Neural progenitor cell (in vitro differentiated cells): ENCODE measurements at regions not wholly inside any gene's neighbourhood (a gene's known extent, or its start where the extent isn't known, plus 50 kb on each side); places are given as distances from the start of the nearest gene placed in this dataset.

ENCODE experiments used
- DNase-seq: peaks from one replicate; pipeline ENCODE4 v3.0.0-alpha.2; 2016; ENCODE audit warnings: low spot score
- H2AFZ ChIP-seq: fragments of 200-600 bp; sonication (generic); replicated peaks from 2 replicates; pipeline ENCODE4 v1.6.1; 2016; ENCODE audit warnings: antibody characterized with exemption
- H3F3A ChIP-seq: fragments of 200-600 bp; sonication (generic); 2 replicates; pipeline ENCODE4 v1.6.1; 2016; ENCODE audit warnings: antibody characterized with exemption, low read depth
- H3K27ac ChIP-seq: fragments of 200-600 bp; sonication (generic); 2 replicates; pipeline ENCODE4 v1.5.1; 2016; ENCODE audit warnings: mild to moderate bottlenecking
- H3K27me3 ChIP-seq: fragments of 200-600 bp; sonication (generic); 2 replicates; pipeline ENCODE4 v1.6.1; 2016; ENCODE audit warnings: mild to moderate bottlenecking, moderate library complexity
- H3K36me3 ChIP-seq: fragments of 200-600 bp; sonication (generic); 2 replicates; pipeline ENCODE4 v1.5.1; 2016
- H3K4me1 ChIP-seq: fragments of 200-600 bp; sonication (generic); 2 replicates; pipeline ENCODE4 v1.6.1; 2016; ENCODE audit warnings: mixed run types
- H3K4me2 ChIP-seq: fragments of 200-600 bp; sonication (generic); 2 replicates; pipeline ENCODE4 v1.6.1; 2016
- H3K4me3 ChIP-seq: fragments of 200-600 bp; sonication (generic); 2 replicates; pipeline ENCODE4 v1.5.1; 2016
- H3K79me2 ChIP-seq: fragments of 200-600 bp; sonication (generic); 2 replicates; pipeline ENCODE4 v1.6.1; 2016; ENCODE audit warnings: low read depth
- H3K9ac ChIP-seq: fragments of 200-600 bp; sonication (generic); 2 replicates; pipeline ENCODE4 v1.6.1; 2016
- H3K9me3 ChIP-seq: fragments of 200-600 bp; sonication (generic); 2 replicates; pipeline ENCODE4 v1.5.1; 2016; ENCODE audit warnings: low read depth
- H4K20me1 ChIP-seq: fragments of 200-600 bp; sonication (generic); 2 replicates; pipeline ENCODE4 v1.6.1; 2016; ENCODE audit warnings: low read depth
- H3K27ac Mint-ChIP-seq: 3 replicates; pipeline ENCODE4 v1.8.0; 2021; ENCODE audit warnings: mixed read lengths
- H3K27me3 Mint-ChIP-seq: 2 replicates; pipeline ENCODE4 v1.8.0; 2022; ENCODE audit warnings: low read depth, mild to moderate bottlenecking, inconsistent platforms, moderate library complexity, mixed read lengths; ENCODE audit not compliant: insufficient read depth
- H3K36me3 Mint-ChIP-seq: 3 replicates; pipeline ENCODE4 v1.8.0; 2021; ENCODE audit warnings: mixed read lengths
- H3K4me1 Mint-ChIP-seq: 3 replicates; pipeline ENCODE4 v1.8.0; 2021; ENCODE audit warnings: mixed read lengths
- H3K4me3 Mint-ChIP-seq: 3 replicates; pipeline ENCODE4 v1.8.0; 2021; ENCODE audit warnings: mild to moderate bottlenecking, moderate library complexity, mixed read lengths
- H3K9me3 Mint-ChIP-seq: 3 replicates; pipeline ENCODE4 v1.8.0; 2020; ENCODE audit warnings: mixed read lengths
- CTCF ChIP-seq: fragments of 200-600 bp; sonication (generic); IDR thresholded peaks from 2 replicates; pipeline ENCODE4 v1.5.1; 2017; ENCODE audit warnings: antibody characterized with exemption, mild to moderate bottlenecking
- EZH2 ChIP-seq: fragments of 200-600 bp; sonication (generic); IDR thresholded peaks from 2 replicates; pipeline ENCODE4 v1.6.1; 2017; ENCODE audit warnings: antibody characterized with exemption, mild to moderate bottlenecking, moderate library complexity
- EZH2phosphoT487 ChIP-seq: fragments of 200-600 bp; sonication (generic); IDR thresholded peaks from 2 replicates; pipeline ENCODE4 v1.6.1; 2017; ENCODE audit warnings: antibody characterized with exemption

- Mint-ChIP-seq H3K9me3 (peaks cover 15% of the 10 kb centered on the region), H3K27ac (no peak overlapping the region), H3K36me3 (no peaks in the 10 kb centered on the region), H3K4me1 (peaks cover 37% of the 10 kb centered on the region), H3K27me3 (peaks cover 13% of the 10 kb centered on the region), H3K4me3 (no peak overlapping the region)
- Histone ChIP-seq H3K9me3 (no peaks in the 10 kb centered on the region), H4K20me1 (no peaks in the 10 kb centered on the region), H2AFZ (no peak overlapping the region), H3K79me2 (no peaks in the 10 kb centered on the region), H3K4me3 (no peak overlapping the region), H3K27me3 (no peaks in the 10 kb centered on the region), H3K27ac (no peak overlapping the region), H3F3A (peaks cover 2% of the 10 kb centered on the region), H3K36me3 (no peaks in the 10 kb centered on the region), H3K4me2 (no peak overlapping the region), H3K4me1 (peaks cover 18% of the 10 kb centered on the region), H3K9ac (no peak overlapping the region)
- no peak for DNase-seq
- TF ChIP-seq EZH2 (no peak), EZH2phosphoT487 (no peak), CTCF (no peak)
Observed at GRCh38 chr7:50957431-50957830, 174.7 kb upstream of the GRB10 start.

- Mint-ChIP-seq H3K27me3 (peaks cover 10% of the 10 kb centered on the region), H3K4me3 (no peak overlapping the region)
Observed at GRCh38 chr7:50956522-50957155, 173.9 kb upstream of the GRB10 start.

GRCh38 chr7:50954716-50955115, 172.0 kb upstream of the GRB10 start:
- no peak overlapping the region for H3K27ac ChIP-seq
- H3K4me3 ChIP-seq: no peak overlapping the region
- no peak for DNase-seq
- H3K4me2 ChIP-seq: no peak overlapping the region
- no peak overlapping the region for H3K9ac ChIP-seq
- Mint-ChIP-seq H3K9me3 (peaks cover 21% of the 10 kb centered on the region), H3K4me3 (no peak overlapping the region), H3K4me1 (peaks cover 31% of the 10 kb centered on the region), H3K27me3 (no peaks in the 10 kb centered on the region), H3K27ac (peak overlapping the region; percentile 69), H3K36me3 (no peaks in the 10 kb centered on the region)
- no peak overlapping the region for H2AFZ ChIP-seq
- TF ChIP-seq CTCF (no peak), EZH2phosphoT487 (no peak), EZH2 (no peak)
- H3F3A ChIP-seq: peaks cover 8% of the 10 kb centered on the region
- no peaks in the 10 kb centered on the region for H3K79me2 ChIP-seq
- H4K20me1 ChIP-seq: no peaks in the 10 kb centered on the region
- H3K27me3 ChIP-seq: no peaks in the 10 kb centered on the region
- peaks cover 7% of the 10 kb centered on the region for H3K9me3 ChIP-seq
- peaks cover 7% of the 10 kb centered on the region for H3K36me3 ChIP-seq
- H3K4me1 ChIP-seq: peaks cover 23% of the 10 kb centered on the region

More at GRCh38 chr7:50956522-50957155, 173.9 kb upstream of the GRB10 start:
- Histone ChIP-seq H3K4me1 (peaks cover 23% of the 10 kb centered on the region), H3K27me3 (no peaks in the 10 kb centered on the region), H4K20me1 (no peaks in the 10 kb centered on the region), H3K4me3 (no peak overlapping the region), H3F3A (peaks cover 8% of the 10 kb centered on the region), H3K4me2 (no peak overlapping the region), H3K79me2 (no peaks in the 10 kb centered on the region), H3K9ac (no peak overlapping the region), H3K9me3 (no peaks in the 10 kb centered on the region), H2AFZ (no peak overlapping the region), H3K36me3 (no peaks in the 10 kb centered on the region), H3K27ac (no peak overlapping the region)
- Mint-ChIP-seq H3K4me1 (peaks cover 33% of the 10 kb centered on the region), H3K27ac (no peak overlapping the region), H3K36me3 (no peaks in the 10 kb centered on the region), H3K9me3 (peaks cover 15% of the 10 kb centered on the region)
- TF ChIP-seq EZH2phosphoT487: no peak
- TF ChIP-seq CTCF: no peak
- no peak for TF ChIP-seq EZH2
- DNase-seq: no peak
